GM23248 (cell line): ENCODE measurements at regions not wholly inside any gene's neighbourhood (a gene's known extent, or its start where the extent isn't known, plus 50 kb on each side); places are given as distances from the start of the nearest gene placed in this dataset.

ENCODE experiments used
- DNase-seq: peaks from one replicate; pipeline ENCODE4 v3.0.0-alpha.2; 2015
- H2AFZ ChIP-seq: fragments of 200-600 bp; sonication (generic); 2 replicates; pipeline ENCODE4 v1.6.1; 2016; ENCODE audit warnings: antibody characterized with exemption
- H3F3A ChIP-seq: fragments of 200-600 bp; sonication (generic); 2 replicates; pipeline ENCODE4 v1.6.1; 2016; ENCODE audit warnings: mild to moderate bottlenecking, antibody characterized with exemption, mixed run types; ENCODE audit not compliant: insufficient read depth
- H3K27ac ChIP-seq: fragments of 200-600 bp; sonication (generic); 2 replicates; pipeline ENCODE4 v1.5.1; 2016; ENCODE audit warnings: mild to moderate bottlenecking
- H3K27me3 ChIP-seq: fragments of 200-600 bp; sonication (generic); replicated peaks from 2 replicates; pipeline ENCODE4 v1.6.1; 2016; ENCODE audit warnings: mild to moderate bottlenecking; ENCODE audit not compliant: insufficient read depth
- H3K36me3 ChIP-seq: fragments of 200-600 bp; sonication (generic); 2 replicates; pipeline ENCODE4 v1.6.1; 2016; ENCODE audit warnings: low read depth, mild to moderate bottlenecking
- H3K4me1 ChIP-seq: fragments of 200-600 bp; sonication (generic); 2 replicates; pipeline ENCODE4 v1.6.1; 2016; ENCODE audit warnings: mild to moderate bottlenecking; ENCODE audit not compliant: insufficient read depth
- H3K4me2 ChIP-seq: fragments of 200-600 bp; sonication (generic); one replicate; pipeline ENCODE4 v1.6.1; 2016; ENCODE audit warnings: mild to moderate bottlenecking; ENCODE audit not compliant: unreplicated experiment
- H3K4me3 ChIP-seq: fragments of 200-600 bp; sonication (generic); 2 replicates; pipeline ENCODE4 v1.5.1; 2016; ENCODE audit warnings: mild to moderate bottlenecking
- H3K79me2 ChIP-seq: fragments of 200-600 bp; sonication (generic); 2 replicates; pipeline ENCODE4 v1.6.1; 2016; ENCODE audit warnings: mild to moderate bottlenecking; ENCODE audit not compliant: insufficient read depth
- H3K9ac ChIP-seq: fragments of 200-600 bp; sonication (generic); 2 replicates; pipeline ENCODE4 v1.6.1; 2016; ENCODE audit warnings: mild to moderate bottlenecking
- H3K9me2 ChIP-seq: fragments of 200-600 bp; sonication (generic); 2 replicates; pipeline ENCODE4 v1.6.1; 2016; ENCODE audit warnings: mixed run types, mild to moderate bottlenecking, moderate library complexity; ENCODE audit not compliant: insufficient read depth
- H3K9me3 ChIP-seq: fragments of 200-600 bp; sonication (generic); one replicate; pipeline ENCODE4 v1.6.1; 2017; ENCODE audit warnings: low read depth
- H4K20me1 ChIP-seq: fragments of 200-600 bp; sonication (generic); 2 replicates; pipeline ENCODE4 v1.6.0; 2016; ENCODE audit not compliant: insufficient read depth
- EZH2 ChIP-seq: fragments of 200-600 bp; sonication (generic); IDR thresholded peaks from 2 replicates; pipeline ENCODE4 v1.6.1; 2018; ENCODE audit warnings: antibody characterized with exemption, mild to moderate bottlenecking; ENCODE audit not compliant: insufficient read depth, poor library complexity, severe bottlenecking
- EZH2phosphoT487 ChIP-seq: fragments of 200-600 bp; sonication (generic); IDR thresholded peaks from 2 replicates; pipeline ENCODE4 v1.6.1; 2018; ENCODE audit warnings: antibody characterized with exemption, moderate library complexity, mild to moderate bottlenecking, low read depth; ENCODE audit not compliant: insufficient read depth
- whole genome bisulfite sequencing, 2 experiments: methylation state at CpG; one replicate each; pipeline ENCODE4 v1.1.6; 2015 to 2017; ENCODE audit warnings: low lambda C conversion rate in 2 of 2, low coverage in 1 of 2; ENCODE audit errors: missing lambda C conversion rate in 2 of 2; 5-methylcytosine and 5-hydroxymethylcytosine counted together
- in situ Hi-C: fragments of 300-500 bp; cut with MboI; formaldehyde crosslinking; loops from 2 replicates; pipeline ENCODE4 v1.15.0; 2020

DNA sequence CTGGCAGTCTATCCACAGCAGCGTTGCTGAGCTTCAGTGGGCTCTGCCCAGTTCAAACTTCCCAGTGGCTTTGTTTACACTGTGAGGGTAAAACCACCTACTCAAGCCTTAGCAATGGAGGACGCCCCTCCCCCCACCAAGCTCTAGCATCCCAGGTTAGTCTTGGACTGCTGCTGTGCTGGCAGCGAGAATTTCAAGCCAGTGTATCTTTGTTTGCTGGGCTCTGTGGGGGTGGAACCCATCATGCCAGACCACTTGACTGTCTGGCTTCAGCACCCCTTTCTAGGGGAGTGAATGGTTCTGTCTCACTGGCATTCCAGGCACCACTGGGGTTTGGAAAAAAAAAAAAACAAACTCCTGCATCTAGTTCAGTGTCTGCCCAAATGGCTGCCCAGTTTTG, 249.7 kb upstream of the SYNCRIP start:
- H3K36me3 ChIP-seq: no peaks in the 10 kb centered on the region
- no peak overlapping the region for H3K4me3 ChIP-seq
- no peak overlapping the region for H3K4me2 ChIP-seq
- H4K20me1 ChIP-seq: no peaks in the 10 kb centered on the region
- no peaks in the 10 kb centered on the region for H3K79me2 ChIP-seq
- no peaks in the 10 kb centered on the region for H3F3A ChIP-seq
- H2AFZ ChIP-seq: no peak overlapping the region
- no peaks in the 10 kb centered on the region for H3K4me1 ChIP-seq
- TF ChIP-seq EZH2: no peak
- TF ChIP-seq EZH2phosphoT487: no peak
- in situ Hi-C loops: no loop called here
- no peaks in the 10 kb centered on the region for H3K27me3 ChIP-seq
- H3K9ac ChIP-seq: no peak overlapping the region
- no peaks in the 10 kb centered on the region for H3K9me3 ChIP-seq
- H3K9me2 ChIP-seq: no peaks in the 10 kb centered on the region
- 18 to 31% methylated on average over 3 of the region's 3 CpGs for WGBS, 2 experiments
- DNase-seq: no peak
- H3K27ac ChIP-seq: no peak overlapping the region

DNA sequence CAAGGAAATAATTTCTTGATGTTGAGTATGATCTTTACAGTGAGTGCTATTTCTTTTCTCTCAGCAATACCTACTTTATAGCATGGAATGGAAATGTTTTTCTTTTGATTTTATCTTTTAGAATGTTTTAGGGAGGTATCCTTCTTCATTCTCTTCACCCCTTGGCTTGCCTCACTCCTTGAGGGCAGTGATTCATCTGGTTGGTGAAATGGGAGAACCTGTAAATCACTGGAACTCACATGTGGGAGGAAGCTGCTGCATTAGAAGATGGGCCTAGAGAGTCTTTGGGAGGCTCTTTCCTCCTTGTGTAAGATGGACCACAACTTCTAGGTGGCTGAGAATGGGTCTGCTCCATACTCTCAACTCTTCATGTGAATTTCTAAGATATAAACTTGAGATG, 244.8 kb upstream of the SYNCRIP start:
- Histone ChIP-seq H2AFZ (no peak overlapping the region), H3K9ac (no peak overlapping the region), H3K4me1 (no peaks in the 10 kb centered on the region), H3K79me2 (no peaks in the 10 kb centered on the region), H3K9me2 (no peaks in the 10 kb centered on the region), H3K9me3 (no peaks in the 10 kb centered on the region), H3K36me3 (no peaks in the 10 kb centered on the region), H3K27ac (no peak overlapping the region), H3K4me2 (no peak overlapping the region), H3F3A (no peaks in the 10 kb centered on the region), H3K4me3 (no peak overlapping the region), H3K27me3 (no peaks in the 10 kb centered on the region), H4K20me1 (no peaks in the 10 kb centered on the region)
- in situ Hi-C loops: no loop called here
- no peak for TF ChIP-seq EZH2phosphoT487
- no peak for TF ChIP-seq EZH2
- no peak for DNase-seq

DNA sequence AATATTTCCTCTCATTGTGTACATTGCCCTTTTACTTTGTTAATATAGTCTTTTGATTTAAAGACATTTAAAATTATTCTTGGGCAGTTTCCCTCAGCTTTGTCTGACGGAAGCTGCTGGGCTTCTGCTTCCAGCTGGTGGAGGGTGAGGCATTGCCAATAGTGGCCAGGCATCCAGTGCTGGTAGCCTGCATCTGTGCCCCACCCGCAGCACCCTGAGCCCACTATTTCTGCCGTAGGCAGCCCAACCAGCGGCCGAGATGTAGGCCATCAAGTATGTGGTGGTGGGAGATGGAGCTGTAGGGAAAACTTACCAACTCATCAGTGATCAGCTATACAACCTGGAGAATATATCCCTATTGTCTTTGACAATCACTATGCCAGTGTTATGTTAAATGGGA, 226.0 kb upstream of the SYNCRIP start:
- H3K4me1 ChIP-seq: 0 out of 2 replicates have a peak, but pooled peaks cover 6% of the 10 kb centered on the region
- no peaks in the 10 kb centered on the region for H3F3A ChIP-seq
- H4K20me1 ChIP-seq: no peaks in the 10 kb centered on the region
- no peaks in the 10 kb centered on the region for H3K9me2 ChIP-seq
- no peak overlapping the region for H3K4me2 ChIP-seq
- no peak overlapping the region for H3K9ac ChIP-seq
- WGBS, 2 experiments: 74 to 83% methylated on average over 5 of the region's 5 CpGs
- no peak for DNase-seq
- TF ChIP-seq EZH2 (no peak), EZH2phosphoT487 (no peak)
- no peaks in the 10 kb centered on the region for H3K36me3 ChIP-seq
- no peak overlapping the region for H2AFZ ChIP-seq
- no peak overlapping the region for H3K4me3 ChIP-seq
- H3K9me3 ChIP-seq: no peaks in the 10 kb centered on the region
- H3K27ac ChIP-seq: no peak overlapping the region
- H3K79me2 ChIP-seq: no peaks in the 10 kb centered on the region
- in situ Hi-C loops: no loop called here
- H3K27me3 ChIP-seq: no peaks in the 10 kb centered on the region

DNA sequence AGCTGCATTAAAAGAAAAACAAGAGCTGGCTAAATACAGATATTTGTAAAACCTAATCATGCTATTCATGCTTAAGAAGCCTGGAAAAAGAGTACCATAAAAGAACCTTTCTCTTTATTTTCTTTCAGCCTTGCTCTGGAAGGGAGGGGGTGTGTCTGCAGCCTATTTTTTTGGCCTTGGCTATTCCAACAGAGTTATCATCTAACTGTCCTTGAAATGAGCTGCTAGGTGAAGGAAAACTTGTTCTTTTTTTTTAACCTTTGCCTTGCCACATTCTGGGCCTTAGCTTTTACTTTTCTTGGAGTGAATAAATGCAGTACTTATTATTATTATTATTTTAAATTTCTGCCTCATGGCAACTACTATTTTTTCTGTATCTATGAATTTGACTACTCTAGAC, 224.9 kb upstream of the SYNCRIP start:
- H3K9ac ChIP-seq: no peak overlapping the region
- no peaks in the 10 kb centered on the region for H3K9me3 ChIP-seq
- H2AFZ ChIP-seq: no peak overlapping the region
- H3K36me3 ChIP-seq: no peaks in the 10 kb centered on the region
- no peaks in the 10 kb centered on the region for H3K27me3 ChIP-seq
- DNase-seq: no peak
- TF ChIP-seq EZH2phosphoT487: no peak
- TF ChIP-seq EZH2: no peak
- H3K79me2 ChIP-seq: no peaks in the 10 kb centered on the region
- no peak overlapping the region for H3K27ac ChIP-seq
- no peaks in the 10 kb centered on the region for H4K20me1 ChIP-seq
- no peaks in the 10 kb centered on the region for H3K9me2 ChIP-seq
- in situ Hi-C loops: no loop called here
- H3K4me1 ChIP-seq: 0 out of 2 replicates have a peak, but pooled peaks cover 6% of the 10 kb centered on the region
- no peak overlapping the region for H3K4me3 ChIP-seq
- H3K4me2 ChIP-seq: no peak overlapping the region
- H3F3A ChIP-seq: no peaks in the 10 kb centered on the region

DNA sequence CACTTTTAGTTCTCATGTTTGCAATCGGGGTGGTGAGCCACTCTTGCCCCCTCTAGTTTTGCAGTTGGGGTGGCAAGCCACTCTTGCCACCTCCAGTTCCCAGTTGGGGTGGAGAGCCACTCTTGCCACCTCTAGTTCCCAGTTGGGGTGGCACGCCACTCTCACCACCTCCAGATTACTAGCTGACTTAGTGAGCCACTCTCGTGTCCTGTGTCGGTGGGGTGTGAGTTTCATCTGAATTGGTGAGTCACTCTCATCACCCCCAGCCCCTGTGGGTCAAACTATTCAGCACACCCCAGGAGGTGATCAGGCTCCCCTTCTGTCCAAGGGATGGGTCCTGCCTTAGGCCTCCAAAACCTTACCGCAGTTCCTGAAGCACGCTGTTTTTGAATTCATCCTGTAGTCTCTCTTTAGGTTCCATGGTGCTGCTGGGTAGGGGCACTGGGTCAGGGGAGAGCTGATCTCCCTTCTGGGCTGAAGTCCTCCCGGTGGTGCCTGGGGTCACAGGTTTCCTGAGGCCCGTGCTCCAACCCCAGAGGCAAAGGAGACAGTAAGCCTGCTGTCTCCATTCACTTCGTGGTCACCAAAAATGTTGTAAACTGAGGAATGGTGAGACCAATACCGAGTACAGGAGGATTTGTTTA, 224.2 kb upstream of the SYNCRIP start:
- Histone ChIP-seq H3K27ac (no peak overlapping the region), H3K9me3 (no peaks in the 10 kb centered on the region), H3K9me2 (no peaks in the 10 kb centered on the region), H4K20me1 (no peaks in the 10 kb centered on the region), H3K4me2 (no peak overlapping the region), H3K36me3 (no peaks in the 10 kb centered on the region), H2AFZ (peak overlapping the region; percentile 95), H3K79me2 (no peaks in the 10 kb centered on the region), H3K27me3 (no peaks in the 10 kb centered on the region), H3F3A (no peaks in the 10 kb centered on the region), H3K9ac (no peak overlapping the region), H3K4me1 (0 out of 2 replicates have a peak, but pooled peaks cover 6% of the 10 kb centered on the region), H3K4me3 (no peak overlapping the region)
- peak; percentile 2 for DNase-seq
- TF ChIP-seq EZH2phosphoT487 (no peak), EZH2 (no peak)
- in situ Hi-C loops: no loop called here
- 68 to 73% methylated on average over 10 of the region's 10 CpGs for WGBS, 2 experiments
